ENCODE measurements at regions not wholly inside any gene's neighbourhood (a gene's known extent, or its start where the extent isn't known, plus 50 kb on each side); places are given as distances from the start of the nearest gene placed in this dataset.

GRCh38 chr15:99895956-99896311, 162.7 kb upstream of the LYSMD4 start:
- no peak for TF ChIP-seq CTCF (IDR thresholded peaks at IDR 0.05; ENCODE audit: insufficient read depth, low read length, poor library complexity, severe bottlenecking)
- no peaks in the 10 kb centered on the region for H3K36me3 ChIP-seq (ENCODE audit: control insufficient read depth, insufficient read depth, low read length)
- H3K4me3 ChIP-seq (ENCODE audit: low read depth, low read length): no peak overlapping the region
- no peak for DNase-seq (ENCODE audit: low read depth)
- no peaks in the 10 kb centered on the region for H3K27me3 ChIP-seq (ENCODE audit: control insufficient read depth, insufficient read depth, low read length)

GRCh38 chr15:99895189-99895955, 162.1 kb upstream of the LYSMD4 start:
- no peak for DNase-seq (ENCODE audit: low read depth)
- TF ChIP-seq CTCF (IDR thresholded peaks at IDR 0.05; ENCODE audit: insufficient read depth, low read length, poor library complexity, severe bottlenecking): no peak
- no peak overlapping the region for H3K4me3 ChIP-seq (ENCODE audit: low read depth, low read length)
- no peaks in the 10 kb centered on the region for H3K27me3 ChIP-seq (ENCODE audit: control insufficient read depth, insufficient read depth, low read length)
- no peaks in the 10 kb centered on the region for H3K36me3 ChIP-seq (ENCODE audit: control insufficient read depth, insufficient read depth, low read length)

GRCh38 chr15:99878835-99879234, 145.6 kb upstream of the LYSMD4 start:
- no peak for DNase-seq (ENCODE audit: low read depth)
- Histone ChIP-seq H3K36me3 (ENCODE audit: control insufficient read depth, insufficient read depth, low read length) (no peaks in the 10 kb centered on the region), H3K27me3 (ENCODE audit: control insufficient read depth, insufficient read depth, low read length) (no peaks in the 10 kb centered on the region), H3K4me3 (ENCODE audit: low read depth, low read length) (no peak overlapping the region)
- no peak for TF ChIP-seq CTCF (IDR thresholded peaks at IDR 0.05; ENCODE audit: insufficient read depth, low read length, poor library complexity, severe bottlenecking)

GRCh38 chr15:99873451-99873850, 140.2 kb upstream of the LYSMD4 start:
- TF ChIP-seq CTCF (IDR thresholded peaks at IDR 0.05; ENCODE audit: insufficient read depth, low read length, poor library complexity, severe bottlenecking): no peak
- no peaks in the 10 kb centered on the region for H3K27me3 ChIP-seq (ENCODE audit: control insufficient read depth, insufficient read depth, low read length)
- H3K4me3 ChIP-seq (ENCODE audit: low read depth, low read length): no peak overlapping the region
- no peaks in the 10 kb centered on the region for H3K36me3 ChIP-seq (ENCODE audit: control insufficient read depth, insufficient read depth, low read length)
- no peak for DNase-seq (ENCODE audit: low read depth)

- H3K36me3 ChIP-seq (ENCODE audit: control insufficient read depth, insufficient read depth, low read length): no peaks in the 10 kb centered on the region
- no peak for DNase-seq (ENCODE audit: low read depth)
- H3K4me3 ChIP-seq (ENCODE audit: low read depth, low read length): no peak overlapping the region
- no peak for TF ChIP-seq CTCF (IDR thresholded peaks at IDR 0.05; ENCODE audit: insufficient read depth, low read length, poor library complexity, severe bottlenecking)
- no peaks in the 10 kb centered on the region for H3K27me3 ChIP-seq (ENCODE audit: control insufficient read depth, insufficient read depth, low read length)
These were observed 130.4 kb upstream of the LYSMD4 start for GRCh38 chr15:99863550-99864198.

All from kidney epithelial cell (primary cell).